ENCODE measurements at regions not wholly inside any gene's neighbourhood (a gene's known extent, or its start where the extent isn't known, plus 50 kb on each side); places are given as distances from the start of the nearest gene placed in this dataset.

DNA sequence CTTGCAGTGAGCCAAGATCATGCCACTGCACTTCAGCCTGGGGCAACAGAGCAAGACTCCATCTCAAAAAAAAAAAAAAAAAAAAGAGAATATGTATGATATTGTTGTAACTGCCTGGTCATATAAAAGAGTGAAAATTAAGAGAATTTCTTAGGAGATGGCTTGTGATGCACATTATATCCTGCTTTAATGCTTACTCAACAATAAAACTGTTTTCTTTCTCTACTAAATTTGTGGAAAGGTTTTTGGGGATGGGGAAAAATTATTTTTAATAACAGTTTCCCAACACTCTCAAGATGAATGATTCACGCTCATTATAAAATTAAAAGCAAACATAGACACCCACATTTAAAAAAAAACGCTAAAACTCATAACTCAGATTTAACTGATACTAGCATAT, 1163.0 kb downstream of the SI start:
- Histone ChIP-seq H3K4me3 (no peak overlapping the region), H3K36me3 (no peaks in the 10 kb centered on the region), H3K4me1 (no peaks in the 10 kb centered on the region), H3K27ac (replicated peaks) (no peak overlapping the region), H3K27me3 (ENCODE audit: low read depth) (no peaks in the 10 kb centered on the region), H3K9me3 (replicated peaks) (peaks cover 4% of the 10 kb centered on the region)
- DNase-seq = no peak
- TF ChIP-seq, protein P1, sequence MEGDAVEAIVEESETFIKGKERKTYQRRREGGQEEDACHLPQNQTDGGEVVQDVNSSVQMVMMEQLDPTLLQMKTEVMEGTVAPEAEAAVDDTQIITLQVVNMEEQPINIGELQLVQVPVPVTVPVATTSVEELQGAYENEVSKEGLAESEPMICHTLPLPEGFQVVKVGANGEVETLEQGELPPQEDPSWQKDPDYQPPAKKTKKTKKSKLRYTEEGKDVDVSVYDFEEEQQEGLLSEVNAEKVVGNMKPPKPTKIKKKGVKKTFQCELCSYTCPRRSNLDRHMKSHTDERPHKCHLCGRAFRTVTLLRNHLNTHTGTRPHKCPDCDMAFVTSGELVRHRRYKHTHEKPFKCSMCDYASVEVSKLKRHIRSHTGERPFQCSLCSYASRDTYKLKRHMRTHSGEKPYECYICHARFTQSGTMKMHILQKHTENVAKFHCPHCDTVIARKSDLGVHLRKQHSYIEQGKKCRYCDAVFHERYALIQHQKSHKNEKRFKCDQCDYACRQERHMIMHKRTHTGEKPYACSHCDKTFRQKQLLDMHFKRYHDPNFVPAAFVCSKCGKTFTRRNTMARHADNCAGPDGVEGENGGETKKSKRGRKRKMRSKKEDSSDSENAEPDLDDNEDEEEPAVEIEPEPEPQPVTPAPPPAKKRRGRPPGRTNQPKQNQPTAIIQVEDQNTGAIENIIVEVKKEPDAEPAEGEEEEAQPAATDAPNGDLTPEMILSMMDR (IDR thresholded peaks at IDR 0.05; ENCODE audit: borderline replicate concordance) = no peak
- intact Hi-C loops (cut with micrococcal nuclease) = no loop called here

DNA sequence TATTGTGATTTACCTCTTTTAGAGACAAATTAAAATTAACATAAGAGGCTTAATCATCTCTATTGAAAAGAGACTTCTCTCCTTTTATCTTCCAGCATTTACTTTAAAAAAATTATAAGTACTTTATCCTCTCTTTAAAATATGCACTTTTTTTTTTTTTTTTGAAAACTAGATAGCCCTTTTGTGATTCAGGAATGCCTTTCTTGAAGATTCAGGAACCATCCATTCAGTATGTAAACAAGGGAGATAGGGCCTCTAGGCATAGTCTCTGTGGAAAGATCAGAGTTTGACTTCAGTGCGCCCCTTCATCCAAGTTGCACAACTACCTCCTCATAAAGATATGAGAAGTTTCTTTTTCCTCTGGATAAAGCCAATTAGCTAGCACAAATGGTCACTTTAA, 1163.7 kb downstream of the SI start:
- no peak for DNase-seq
- no peak overlapping the region for H3K27ac ChIP-seq (replicated peaks)
- TF ChIP-seq, protein P1 (IDR thresholded peaks at IDR 0.05; ENCODE audit: borderline replicate concordance) = no peak
- H3K4me3 ChIP-seq = no peak overlapping the region
- no peaks in the 10 kb centered on the region for H3K27me3 ChIP-seq (ENCODE audit: low read depth)
- no peaks in the 10 kb centered on the region for H3K36me3 ChIP-seq
- intact Hi-C loops (cut with micrococcal nuclease) = no loop called here
- H3K9me3 ChIP-seq (replicated peaks) = no peaks in the 10 kb centered on the region
- no peaks in the 10 kb centered on the region for H3K4me1 ChIP-seq

DNA sequence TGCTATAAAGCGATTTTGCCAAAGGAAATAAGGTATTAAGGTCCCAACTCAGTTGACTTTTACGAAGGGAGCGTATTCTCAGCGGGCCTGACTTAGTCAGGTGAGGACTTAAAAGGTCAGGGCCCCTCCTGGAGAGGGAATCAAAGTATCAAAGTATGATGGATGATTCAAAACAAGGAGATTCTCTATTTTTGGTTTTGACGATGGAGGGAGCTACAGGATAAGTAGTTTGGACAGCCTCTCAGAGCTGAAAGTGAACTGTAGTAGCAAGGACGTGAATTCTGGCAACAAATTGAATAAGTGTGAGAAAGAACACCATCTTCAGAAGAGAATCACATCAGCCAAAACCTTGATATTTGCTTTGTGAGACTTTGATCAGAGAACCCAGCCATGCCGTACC, 1186.5 kb downstream of the SI start:
- H3K4me3 ChIP-seq = no peak overlapping the region
- H3K4me1 ChIP-seq = no peaks in the 10 kb centered on the region
- no peaks in the 10 kb centered on the region for H3K36me3 ChIP-seq
- DNase-seq = no peak
- no peaks in the 10 kb centered on the region for H3K27me3 ChIP-seq (ENCODE audit: low read depth)
- H3K9me3 ChIP-seq (replicated peaks) = peaks cover 3% of the 10 kb centered on the region
- no peak overlapping the region for H3K27ac ChIP-seq (replicated peaks)
- intact Hi-C loops (cut with micrococcal nuclease) = no loop called here
- TF ChIP-seq, protein P1 (IDR thresholded peaks at IDR 0.05; ENCODE audit: borderline replicate concordance) = no peak

DNA sequence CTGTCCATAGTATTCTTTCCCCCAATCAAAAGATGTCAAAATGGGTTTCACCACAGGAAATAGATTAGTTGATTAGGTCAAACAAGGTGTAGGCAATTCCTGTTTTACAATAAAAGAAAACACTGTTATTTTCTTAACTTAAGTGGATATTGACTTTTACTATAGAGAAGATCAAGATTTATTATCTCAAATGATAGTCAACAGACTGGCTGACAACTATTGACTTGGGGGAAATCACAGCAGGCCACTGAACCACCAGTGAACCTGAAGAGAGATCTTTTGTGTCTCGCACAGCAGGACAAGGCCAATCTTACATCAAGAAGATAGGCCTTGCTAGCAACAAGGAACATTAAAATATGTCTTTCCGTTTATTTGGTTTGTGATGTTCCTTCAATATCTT, 1187.6 kb downstream of the SI start:
- intact Hi-C loops (cut with micrococcal nuclease) = no loop called here
- Histone ChIP-seq H3K36me3 (no peaks in the 10 kb centered on the region), H3K4me1 (no peaks in the 10 kb centered on the region), H3K27ac (replicated peaks) (no peak overlapping the region), H3K27me3 (ENCODE audit: low read depth) (no peaks in the 10 kb centered on the region), H3K4me3 (no peak overlapping the region), H3K9me3 (replicated peaks) (no peaks in the 10 kb centered on the region)
- DNase-seq = no peak
- TF ChIP-seq, protein P1 (IDR thresholded peaks at IDR 0.05; ENCODE audit: borderline replicate concordance) = no peak

DNA sequence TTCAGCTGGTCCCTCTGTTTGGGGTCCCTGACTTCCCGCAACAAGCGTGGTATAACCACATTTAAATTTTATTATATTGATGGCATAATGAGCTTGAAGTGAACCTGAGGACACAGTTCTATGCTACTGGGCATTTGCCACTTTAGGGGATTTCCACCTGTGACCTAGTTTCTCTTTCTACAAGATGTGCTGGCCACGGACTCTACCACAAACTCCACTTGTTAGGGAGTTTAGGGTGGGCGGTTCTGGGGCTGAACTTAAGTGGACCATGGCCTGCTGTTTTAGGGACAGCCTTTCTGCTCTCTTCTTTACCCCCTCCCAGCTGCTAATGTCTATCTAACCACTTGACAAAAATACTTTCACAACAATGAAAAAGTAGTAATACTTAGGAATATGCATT, 1199.1 kb downstream of the SI start:
- no peaks in the 10 kb centered on the region for H3K36me3 ChIP-seq
- H3K27me3 ChIP-seq (ENCODE audit: low read depth) = no peaks in the 10 kb centered on the region
- TF ChIP-seq, protein P1 (IDR thresholded peaks at IDR 0.05; ENCODE audit: borderline replicate concordance) = no peak
- no peak overlapping the region for H3K27ac ChIP-seq (replicated peaks)
- DNase-seq = no peak
- H3K4me1 ChIP-seq = no peaks in the 10 kb centered on the region
- intact Hi-C loops (cut with micrococcal nuclease) = no loop called here
- H3K4me3 ChIP-seq = no peak overlapping the region
- peaks cover 29% of the 10 kb centered on the region for H3K9me3 ChIP-seq (replicated peaks)

DNA sequence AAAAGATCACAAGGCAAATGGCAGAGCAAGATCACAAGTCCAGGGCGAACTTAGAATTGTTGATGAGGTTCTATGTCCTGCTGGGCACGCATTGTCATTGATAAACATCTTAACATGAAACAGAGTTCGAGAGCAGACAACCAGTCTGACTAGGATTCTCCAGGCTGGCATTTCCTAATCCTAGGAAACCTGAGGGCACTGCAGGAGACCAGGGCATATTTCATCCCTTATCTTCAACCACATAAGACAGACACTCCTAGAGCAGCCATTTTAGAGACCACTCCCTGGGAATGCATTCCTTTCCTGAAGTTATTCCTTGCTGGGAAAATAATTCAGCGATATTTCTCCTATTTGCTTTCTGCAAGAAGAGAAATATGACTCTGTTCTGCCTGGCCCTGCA, 1199.9 kb downstream of the SI start:
- TF ChIP-seq, protein P1 (IDR thresholded peaks at IDR 0.05; ENCODE audit: borderline replicate concordance) = no peak
- intact Hi-C loops (cut with micrococcal nuclease) = no loop called here
- no peak for DNase-seq
- Histone ChIP-seq H3K4me3 (no peak overlapping the region), H3K27ac (replicated peaks) (no peak overlapping the region), H3K4me1 (no peaks in the 10 kb centered on the region), H3K27me3 (ENCODE audit: low read depth) (no peaks in the 10 kb centered on the region), H3K9me3 (replicated peaks) (peaks cover 36% of the 10 kb centered on the region), H3K36me3 (no peaks in the 10 kb centered on the region)
